ENCODE measurements at regions not wholly inside any gene's neighbourhood (a gene's known extent, or its start where the extent isn't known, plus 50 kb on each side); places are given as distances from the start of the nearest gene placed in this dataset.

GRCh38 chr13:73697166-73697565 lies 437.0 kb downstream of the KLF12 start:
- POLR2A ChIA-PET: no interaction called here
- BruUV-seq (replicated peaks): no TSS peak
- Histone ChIP-seq H3K27ac (ENCODE audit: low read length) (no peak overlapping the region), H3K9me3 (ENCODE audit: control insufficient read depth, insufficient read depth, low read depth, low read length) (no peaks in the 10 kb centered on the region), H3K4me1 (ENCODE audit: control insufficient read depth, insufficient read depth, low read length) (no peaks in the 10 kb centered on the region), H3K36me3 (ENCODE audit: control insufficient read depth, insufficient read depth, low read length) (no peaks in the 10 kb centered on the region), H3K27me3 (ENCODE audit: control insufficient read depth, insufficient read depth, low read length) (no peaks in the 10 kb centered on the region), H3K4me3 (ENCODE audit: low read depth in 2 of 2, low read length in 2 of 2) (no peak overlapping the region)
- CTCF ChIA-PET: no interaction called here
- no peak for TF ChIP-seq TCF7L2 (IDR thresholded peaks at IDR 0.05; ENCODE audit: low read depth, low read length)
- TF ChIP-seq, protein P1, sequence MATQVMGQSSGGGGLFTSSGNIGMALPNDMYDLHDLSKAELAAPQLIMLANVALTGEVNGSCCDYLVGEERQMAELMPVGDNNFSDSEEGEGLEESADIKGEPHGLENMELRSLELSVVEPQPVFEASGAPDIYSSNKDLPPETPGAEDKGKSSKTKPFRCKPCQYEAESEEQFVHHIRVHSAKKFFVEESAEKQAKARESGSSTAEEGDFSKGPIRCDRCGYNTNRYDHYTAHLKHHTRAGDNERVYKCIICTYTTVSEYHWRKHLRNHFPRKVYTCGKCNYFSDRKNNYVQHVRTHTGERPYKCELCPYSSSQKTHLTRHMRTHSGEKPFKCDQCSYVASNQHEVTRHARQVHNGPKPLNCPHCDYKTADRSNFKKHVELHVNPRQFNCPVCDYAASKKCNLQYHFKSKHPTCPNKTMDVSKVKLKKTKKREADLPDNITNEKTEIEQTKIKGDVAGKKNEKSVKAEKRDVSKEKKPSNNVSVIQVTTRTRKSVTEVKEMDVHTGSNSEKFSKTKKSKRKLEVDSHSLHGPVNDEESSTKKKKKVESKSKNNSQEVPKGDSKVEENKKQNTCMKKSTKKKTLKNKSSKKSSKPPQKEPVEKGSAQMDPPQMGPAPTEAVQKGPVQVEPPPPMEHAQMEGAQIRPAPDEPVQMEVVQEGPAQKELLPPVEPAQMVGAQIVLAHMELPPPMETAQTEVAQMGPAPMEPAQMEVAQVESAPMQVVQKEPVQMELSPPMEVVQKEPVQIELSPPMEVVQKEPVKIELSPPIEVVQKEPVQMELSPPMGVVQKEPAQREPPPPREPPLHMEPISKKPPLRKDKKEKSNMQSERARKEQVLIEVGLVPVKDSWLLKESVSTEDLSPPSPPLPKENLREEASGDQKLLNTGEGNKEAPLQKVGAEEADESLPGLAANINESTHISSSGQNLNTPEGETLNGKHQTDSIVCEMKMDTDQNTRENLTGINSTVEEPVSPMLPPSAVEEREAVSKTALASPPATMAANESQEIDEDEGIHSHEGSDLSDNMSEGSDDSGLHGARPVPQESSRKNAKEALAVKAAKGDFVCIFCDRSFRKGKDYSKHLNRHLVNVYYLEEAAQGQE (IDR thresholded peaks at IDR 0.05; ENCODE audit: insufficient read depth in 1 of 2, low read depth in 2 of 2, low read length in 1 of 2): no peak
- no peak for TF ChIP-seq SIN3A (IDR thresholded peaks at IDR 0.05; ENCODE audit: borderline replicate concordance, insufficient read depth, low read depth, low read length)
- intact Hi-C loops (cut with micrococcal nuclease; ENCODE audit: unreplicated experiment) (no loop called here), in situ Hi-C loops (cut with HindIII; ENCODE audit: low pct_unique_long_range_greater_than_20kb, low sequenced_read_pairs) (no loop called here)
- no peak for ATAC-seq
- DNase-seq (ENCODE audit: low read depth, low spot score): no peak

GRCh38 chr13:73696713-73697112 lies 437.5 kb downstream of the KLF12 start:
- TF ChIP-seq POLR2AphosphoS5 (IDR thresholded peaks at IDR 0.05; ENCODE audit: low read depth, low read length) (no peak), SIN3A (IDR thresholded peaks at IDR 0.05; ENCODE audit: borderline replicate concordance, insufficient read depth, low read depth, low read length) (no peak), TCF7L2 (IDR thresholded peaks at IDR 0.05; ENCODE audit: low read depth, low read length) (no peak)
- TF ChIP-seq, protein P2, sequence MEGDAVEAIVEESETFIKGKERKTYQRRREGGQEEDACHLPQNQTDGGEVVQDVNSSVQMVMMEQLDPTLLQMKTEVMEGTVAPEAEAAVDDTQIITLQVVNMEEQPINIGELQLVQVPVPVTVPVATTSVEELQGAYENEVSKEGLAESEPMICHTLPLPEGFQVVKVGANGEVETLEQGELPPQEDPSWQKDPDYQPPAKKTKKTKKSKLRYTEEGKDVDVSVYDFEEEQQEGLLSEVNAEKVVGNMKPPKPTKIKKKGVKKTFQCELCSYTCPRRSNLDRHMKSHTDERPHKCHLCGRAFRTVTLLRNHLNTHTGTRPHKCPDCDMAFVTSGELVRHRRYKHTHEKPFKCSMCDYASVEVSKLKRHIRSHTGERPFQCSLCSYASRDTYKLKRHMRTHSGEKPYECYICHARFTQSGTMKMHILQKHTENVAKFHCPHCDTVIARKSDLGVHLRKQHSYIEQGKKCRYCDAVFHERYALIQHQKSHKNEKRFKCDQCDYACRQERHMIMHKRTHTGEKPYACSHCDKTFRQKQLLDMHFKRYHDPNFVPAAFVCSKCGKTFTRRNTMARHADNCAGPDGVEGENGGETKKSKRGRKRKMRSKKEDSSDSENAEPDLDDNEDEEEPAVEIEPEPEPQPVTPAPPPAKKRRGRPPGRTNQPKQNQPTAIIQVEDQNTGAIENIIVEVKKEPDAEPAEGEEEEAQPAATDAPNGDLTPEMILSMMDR (IDR thresholded peaks at IDR 0.05): no peak
- TF ChIP-seq, protein P1 (IDR thresholded peaks at IDR 0.05; ENCODE audit: insufficient read depth in 1 of 2, low read depth in 2 of 2, low read length in 1 of 2): no peak
- Histone ChIP-seq H3K27me3 (ENCODE audit: control insufficient read depth, insufficient read depth, low read length) (no peaks in the 10 kb centered on the region), H3K4me1 (ENCODE audit: control insufficient read depth, insufficient read depth, low read length) (no peaks in the 10 kb centered on the region), H3K27ac (ENCODE audit: low read length) (no peak overlapping the region), H3K36me3 (ENCODE audit: control insufficient read depth, insufficient read depth, low read length) (no peaks in the 10 kb centered on the region), H3K4me3 (ENCODE audit: low read depth in 2 of 2, low read length in 2 of 2) (no peak overlapping the region), H3K9me3 (ENCODE audit: control insufficient read depth, insufficient read depth, low read depth, low read length) (no peaks in the 10 kb centered on the region)
- CTCF ChIA-PET: no interaction called here
- DNase-seq (ENCODE audit: low read depth, low spot score): no peak
- BruUV-seq (replicated peaks): no TSS peak
- POLR2A ChIA-PET: no interaction called here
- ATAC-seq: no peak
- in situ Hi-C loops (cut with HindIII; ENCODE audit: low pct_unique_long_range_greater_than_20kb, low sequenced_read_pairs) (no loop called here), intact Hi-C loops (cut with micrococcal nuclease; ENCODE audit: unreplicated experiment) (no loop called here)
